Stomach (tissue), 4 donors: ENCODE measurements at regions not wholly inside any gene's neighbourhood (a gene's known extent, or its start where the extent isn't known, plus 50 kb on each side); places are given as distances from the start of the nearest gene placed in this dataset.

Experiments
- CTCF ChIP-seq, 7 experiments: fragments of 450-650 bp in 4 of 7; fragments of 200-600 bp in 3 of 7; sonication (generic) in 3 of 7; IDR thresholded peaks; one replicate each; pipeline ENCODE4 v1.5.1; 2016 to 2019; ENCODE audit warnings: antibody characterized with exemption in 7 of 7, control low read depth in 2 of 7, mild to moderate bottlenecking in 1 of 7
- EP300 ChIP-seq: sonication (generic); formaldehyde crosslinking; IDR thresholded peaks from one replicate; pipeline ENCODE4 v1.6.1; 2017; ENCODE audit warnings: antibody characterized with exemption
- POLR2A ChIP-seq, 4 donors: fragments of 450-650 bp; IDR thresholded peaks; one replicate each; pipeline ENCODE4 v1.6.1; 2016; ENCODE audit warnings: antibody characterized with exemption in 4 of 4, control low read depth in 2 of 4, mild to moderate bottlenecking in 1 of 4, moderate library complexity in 1 of 4

GRCh38 chr2:216554286-216554685 is 55.6 kb downstream of the RPL37A start:
- TF ChIP-seq CTCF (IDR thresholded peaks at IDR 0.05): no peak
- TF ChIP-seq EP300: no peak
- TF ChIP-seq POLR2A (IDR thresholded peaks at IDR 0.05): no peak
